ENCODE measurements at regions not wholly inside any gene's neighbourhood (a gene's known extent, or its start where the extent isn't known, plus 50 kb on each side); places are given as distances from the start of the nearest gene placed in this dataset.

- Histone ChIP-seq H3K9me3 (ENCODE audit: control insufficient read depth, insufficient read depth, low read length) (no peaks in the 10 kb centered on the region; the same call in 1 of the 2 replicates), H3K27me3 (ENCODE audit: control insufficient read depth, insufficient read depth, low read length) (no peaks in the 10 kb centered on the region), H3K4me3 (ENCODE audit: low read depth, low read length) (no peak overlapping the region), H3K27ac (ENCODE audit: low read depth, low read length) (no peak overlapping the region)
- TF ChIP-seq, protein P1, sequence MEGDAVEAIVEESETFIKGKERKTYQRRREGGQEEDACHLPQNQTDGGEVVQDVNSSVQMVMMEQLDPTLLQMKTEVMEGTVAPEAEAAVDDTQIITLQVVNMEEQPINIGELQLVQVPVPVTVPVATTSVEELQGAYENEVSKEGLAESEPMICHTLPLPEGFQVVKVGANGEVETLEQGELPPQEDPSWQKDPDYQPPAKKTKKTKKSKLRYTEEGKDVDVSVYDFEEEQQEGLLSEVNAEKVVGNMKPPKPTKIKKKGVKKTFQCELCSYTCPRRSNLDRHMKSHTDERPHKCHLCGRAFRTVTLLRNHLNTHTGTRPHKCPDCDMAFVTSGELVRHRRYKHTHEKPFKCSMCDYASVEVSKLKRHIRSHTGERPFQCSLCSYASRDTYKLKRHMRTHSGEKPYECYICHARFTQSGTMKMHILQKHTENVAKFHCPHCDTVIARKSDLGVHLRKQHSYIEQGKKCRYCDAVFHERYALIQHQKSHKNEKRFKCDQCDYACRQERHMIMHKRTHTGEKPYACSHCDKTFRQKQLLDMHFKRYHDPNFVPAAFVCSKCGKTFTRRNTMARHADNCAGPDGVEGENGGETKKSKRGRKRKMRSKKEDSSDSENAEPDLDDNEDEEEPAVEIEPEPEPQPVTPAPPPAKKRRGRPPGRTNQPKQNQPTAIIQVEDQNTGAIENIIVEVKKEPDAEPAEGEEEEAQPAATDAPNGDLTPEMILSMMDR (IDR thresholded peaks at IDR 0.05; ENCODE audit: low read depth, low read length): no peak
- ChIA-PET CTCF (interaction anchor here (0.6 to 0.7 kb wide), 2 partner anchors 12 to 384 kb away, joined by 3 to 7 read pairs; no protein-coding TSS in a partner anchor), POLR2A (no interaction called here)
- no peak for DNase-seq (ENCODE audit: low read depth, low spot score)
These were observed 182.3 kb downstream of the MACROH2A1 start for GRCh38 chr5:135216471-135217343.

GRCh38 chr5:135215617-135216470 lies 181.8 kb upstream of the PITX1 start:
- ChIA-PET POLR2A (no interaction called here), CTCF (interaction anchor here (0.7 kb wide), 1 partner anchor 11 kb away, joined by 3 read pairs; no protein-coding TSS in a partner anchor)
- TF ChIP-seq, protein P1 (IDR thresholded peaks at IDR 0.05; ENCODE audit: low read depth, low read length): no peak
- no peaks in the 10 kb centered on the region; the same call in 1 of the 2 replicates for H3K9me3 ChIP-seq (ENCODE audit: control insufficient read depth, insufficient read depth, low read length)
- no peaks in the 10 kb centered on the region for H3K27me3 ChIP-seq (ENCODE audit: control insufficient read depth, insufficient read depth, low read length)
- no peak for DNase-seq (ENCODE audit: low read depth, low spot score)
- H3K27ac ChIP-seq (ENCODE audit: low read depth, low read length): no peak overlapping the region
- H3K4me3 ChIP-seq (ENCODE audit: low read depth, low read length): no peak overlapping the region

DNA sequence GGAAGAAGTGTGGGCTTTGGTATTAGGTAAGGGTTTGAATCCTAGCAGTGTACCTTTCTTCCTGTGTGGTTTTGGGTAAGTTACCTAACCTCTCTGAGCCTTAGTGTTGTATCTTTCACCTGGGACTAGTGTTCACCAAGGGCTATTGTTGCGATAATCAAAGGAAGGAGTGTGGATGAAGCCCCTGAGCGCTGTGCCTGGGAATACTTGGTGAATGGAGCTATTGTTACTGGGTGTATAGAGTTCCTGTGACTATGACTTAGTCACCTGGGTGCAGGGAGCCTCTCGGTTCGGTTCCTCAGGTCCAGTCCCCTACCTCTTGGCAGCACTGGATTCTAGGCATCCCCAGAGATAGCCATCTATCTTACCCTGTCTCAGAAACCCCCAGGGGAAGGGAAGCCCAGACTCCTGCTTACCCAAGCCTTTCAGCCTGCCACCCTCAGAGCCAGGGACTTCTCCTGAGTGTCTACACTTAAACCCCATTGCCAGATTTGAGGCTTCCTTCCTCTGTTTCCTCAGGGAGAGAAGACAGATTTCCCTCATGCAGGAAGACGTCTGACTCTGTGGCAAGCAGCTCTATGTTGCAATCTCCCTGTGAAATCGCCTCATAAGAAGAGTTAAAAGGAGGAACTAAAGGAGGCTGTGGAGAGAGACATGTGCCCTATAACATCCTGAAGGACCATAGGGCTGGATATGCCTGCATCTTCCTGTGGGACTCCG lies 181.0 kb upstream of the PITX1 start:
- DNase-seq (ENCODE audit: low read depth, low spot score): no peak
- no peaks in the 10 kb centered on the region; the same call in 1 of the 2 replicates for H3K9me3 ChIP-seq (ENCODE audit: control insufficient read depth, insufficient read depth, low read length)
- TF ChIP-seq, protein P1 (IDR thresholded peaks at IDR 0.05; ENCODE audit: low read depth, low read length): no peak
- no peaks in the 10 kb centered on the region for H3K27me3 ChIP-seq (ENCODE audit: control insufficient read depth, insufficient read depth, low read length)
- CTCF ChIA-PET: no interaction called here
- H3K4me3 ChIP-seq (ENCODE audit: low read depth, low read length): no peak overlapping the region
- POLR2A ChIA-PET: no interaction called here
- H3K27ac ChIP-seq (ENCODE audit: low read depth, low read length): peak overlapping the region; percentile 21

DNA sequence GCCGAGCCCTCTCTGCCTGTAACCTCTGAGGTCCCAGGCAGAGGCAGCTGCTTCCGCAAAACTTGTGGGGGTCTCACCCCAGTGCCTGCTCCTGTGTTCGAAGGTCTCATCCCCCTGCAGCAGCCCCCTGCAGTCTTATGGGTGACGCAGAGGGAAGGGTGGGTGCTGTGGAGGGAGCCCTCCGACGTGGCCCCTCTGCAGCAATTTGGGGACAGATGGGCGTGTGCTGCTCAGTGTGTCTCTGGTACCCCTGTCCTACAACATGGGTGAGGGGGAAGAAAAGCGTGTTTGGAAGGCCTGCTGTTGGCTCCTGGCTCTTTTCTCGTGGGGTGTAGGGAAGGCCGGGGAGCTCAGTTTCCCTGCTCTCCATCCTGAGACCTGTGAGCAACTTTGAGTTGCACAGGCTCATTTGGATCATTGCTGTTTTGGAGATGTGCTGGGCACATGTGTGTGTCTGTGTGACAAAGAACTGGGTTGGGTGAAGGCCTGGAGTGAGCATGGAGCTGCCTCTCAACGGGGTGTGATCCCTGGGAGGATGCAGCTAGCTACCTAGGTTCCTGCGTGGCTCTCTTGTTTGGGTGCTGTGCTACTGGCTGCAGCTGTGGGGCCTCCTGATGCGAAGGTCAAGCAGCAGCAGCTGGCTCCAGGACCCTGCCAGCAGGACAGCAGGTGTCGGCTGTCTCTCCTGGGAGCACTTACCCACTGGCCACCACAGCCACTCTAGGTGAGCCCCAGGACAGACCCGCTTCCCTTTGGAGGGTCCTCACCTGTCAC lies 179.6 kb upstream of the PITX1 start:
- POLR2A ChIA-PET: no interaction called here
- DNase-seq (ENCODE audit: low read depth, low spot score): no peak
- Histone ChIP-seq H3K9me3 (ENCODE audit: control insufficient read depth, insufficient read depth, low read length) (no peaks in the 10 kb centered on the region; the same call in 1 of the 2 replicates), H3K27me3 (ENCODE audit: control insufficient read depth, insufficient read depth, low read length) (no peaks in the 10 kb centered on the region), H3K4me3 (ENCODE audit: low read depth, low read length) (no peak overlapping the region), H3K27ac (ENCODE audit: low read depth, low read length) (peak overlapping the region; percentile 11)
- TF ChIP-seq, protein P1 (IDR thresholded peaks at IDR 0.05; ENCODE audit: low read depth, low read length): no peak
- CTCF ChIA-PET: interaction anchor here (0.8 to 1.2 kb wide), 2 partner anchors 29 to 119 kb away, joined by 3 read pairs; no protein-coding TSS in a partner anchor
